Liver (tissue), 3 donors: ENCODE measurements at regions not wholly inside any gene's neighbourhood (a gene's known extent, or its start where the extent isn't known, plus 50 kb on each side); places are given as distances from the start of the nearest gene placed in this dataset.

Experiments
- CTCF ChIP-seq: fragments of 150-350 bp; IDR thresholded peaks from 2 replicates; pipeline ENCODE4 v1.5.1; 2017; ENCODE audit warnings: improper control_type of control experiment, low read depth, low read length; ENCODE audit not compliant: missing input control
- GABPA ChIP-seq, 2 donors: IDR thresholded peaks in 1 of 2; conservative IDR thresholded peaks in 1 of 2; 2 replicates each; pipeline ENCODE4 v1.6.1; 2016; ENCODE audit warnings: antibody characterized with exemption in 2 of 2, mild to moderate bottlenecking in 1 of 2, moderate library complexity in 1 of 2
- HNF4A ChIP-seq, 2 donors: conservative IDR thresholded peaks; 2 replicates each; pipeline ENCODE4 v1.6.1; 2016; ENCODE audit warnings: antibody characterized with exemption in 2 of 2, mild to moderate bottlenecking in 2 of 2
- MAX ChIP-seq: IDR thresholded peaks from 2 replicates; pipeline ENCODE4 v1.6.1; 2016; ENCODE audit warnings: antibody characterized with exemption
- NR2F2 ChIP-seq: IDR thresholded peaks from 2 replicates; pipeline ENCODE4 v1.6.1; 2016; ENCODE audit warnings: antibody characterized with exemption
- RAD21 ChIP-seq, 2 donors: IDR thresholded peaks; 2 replicates each; pipeline ENCODE4 v1.6.1; 2016; ENCODE audit warnings: antibody characterized with exemption in 2 of 2, mild to moderate bottlenecking in 2 of 2
- REST ChIP-seq: IDR thresholded peaks from 2 replicates; pipeline ENCODE4 v1.6.1; 2016; ENCODE audit warnings: antibody characterized with exemption, mild to moderate bottlenecking
- RXRA ChIP-seq, 2 donors: IDR thresholded peaks; 2 replicates each; pipeline ENCODE4 v1.6.1; 2017 to 2018; ENCODE audit warnings: antibody characterized with exemption in 2 of 2, mild to moderate bottlenecking in 1 of 2
- SP1 ChIP-seq: IDR thresholded peaks from 2 replicates; pipeline ENCODE4 v1.6.1; 2018; ENCODE audit warnings: antibody characterized with exemption, mild to moderate bottlenecking
- TAF1 ChIP-seq: conservative IDR thresholded peaks from 2 replicates; pipeline ENCODE4 v1.6.1; 2016; ENCODE audit warnings: antibody characterized with exemption, mild to moderate bottlenecking
- YY1 ChIP-seq: IDR thresholded peaks from 2 replicates; pipeline ENCODE4 v1.6.1; 2016; ENCODE audit warnings: antibody characterized with exemption, mild to moderate bottlenecking
- donor health status: healthy.
- donor health status: healthy.

- TF ChIP-seq MAX (no peak), CTCF (no peak), GABPA (IDR thresholded peaks at IDR 0.05 in 1 of 2, conservative IDR thresholded peaks at IDR 0.05 in 1 of 2) (no peak), RAD21 (IDR thresholded peaks at IDR 0.05) (no peak), REST (no peak), HNF4A (conservative IDR thresholded peaks at IDR 0.05) (no peak), SP1 (no peak), RXRA (IDR thresholded peaks at IDR 0.05) (no peak), YY1 (no peak), NR2F2 (no peak), TAF1 (no peak)
Observed at GRCh38 chr3:132829101-132829500, 106.9 kb upstream of the NPHP3 start.
